ENCODE measurements at regions not wholly inside any gene's neighbourhood (a gene's known extent, or its start where the extent isn't known, plus 50 kb on each side); places are given as distances from the start of the nearest gene placed in this dataset.

GRCh38 chr7:33700001-33700899, 205.1 kb upstream of the BMPER start:
- DNase-seq (ENCODE audit: low read depth): no peak
- H3K4me3 ChIP-seq (ENCODE audit: low read depth, low read length): no peak overlapping the region

DNA sequence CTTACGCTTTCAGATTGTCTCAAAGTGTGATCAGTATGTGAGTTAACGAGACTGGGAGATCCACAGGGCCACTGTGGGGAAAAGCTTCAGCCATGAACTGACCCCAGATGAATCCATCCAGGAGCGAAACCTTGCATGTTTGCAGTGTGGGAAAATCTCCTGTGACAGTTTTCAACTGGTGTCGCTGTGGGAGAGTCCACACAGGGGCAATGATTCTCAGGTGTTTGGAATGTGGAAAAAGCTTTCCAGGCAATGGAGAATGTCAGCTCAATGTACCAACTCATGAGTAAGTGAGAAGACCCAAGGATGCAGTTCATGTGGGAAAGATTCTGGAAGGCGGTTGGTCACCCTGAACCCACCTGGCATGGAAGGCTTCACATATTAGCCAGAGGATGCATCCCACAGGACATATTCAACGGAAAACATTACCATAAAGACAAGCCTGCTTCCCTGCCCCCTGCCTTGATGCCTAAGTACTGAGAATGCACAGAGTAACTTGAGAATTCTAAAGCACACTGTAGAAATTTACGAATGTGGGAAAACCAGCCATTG, 204.1 kb upstream of the BMPER start:
- DNase-seq (ENCODE audit: low read depth): no peak
- no peak overlapping the region for H3K4me3 ChIP-seq (ENCODE audit: low read depth, low read length)

DNA sequence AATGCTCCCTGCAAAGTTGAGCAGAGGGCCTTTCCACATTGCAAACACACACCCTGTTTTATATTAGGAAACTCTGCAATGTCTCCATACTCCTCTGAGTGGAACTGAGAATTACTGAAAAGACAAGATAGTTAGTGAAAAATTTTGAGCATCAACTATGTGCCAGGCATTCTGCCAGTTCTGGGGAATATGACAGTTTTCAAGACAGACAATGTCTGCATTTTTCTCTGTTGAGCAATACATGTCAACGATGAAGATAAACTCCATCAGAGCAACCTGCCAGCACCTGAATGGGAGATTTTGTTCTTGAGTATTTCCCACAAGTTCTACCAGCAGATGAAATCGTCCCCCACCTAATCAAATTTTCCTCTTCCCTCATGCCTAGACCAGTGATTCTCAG, 203.4 kb upstream of the BMPER start:
- no peak for DNase-seq (ENCODE audit: low read depth)
- H3K4me3 ChIP-seq (ENCODE audit: low read depth, low read length): no peak overlapping the region

- no peak overlapping the region for H3K4me3 ChIP-seq (ENCODE audit: low read depth, low read length)
- no peak for DNase-seq (ENCODE audit: low read depth)
Measured at GRCh38 chr7:33702514-33703054, 202.8 kb upstream of the BMPER start.

DNA sequence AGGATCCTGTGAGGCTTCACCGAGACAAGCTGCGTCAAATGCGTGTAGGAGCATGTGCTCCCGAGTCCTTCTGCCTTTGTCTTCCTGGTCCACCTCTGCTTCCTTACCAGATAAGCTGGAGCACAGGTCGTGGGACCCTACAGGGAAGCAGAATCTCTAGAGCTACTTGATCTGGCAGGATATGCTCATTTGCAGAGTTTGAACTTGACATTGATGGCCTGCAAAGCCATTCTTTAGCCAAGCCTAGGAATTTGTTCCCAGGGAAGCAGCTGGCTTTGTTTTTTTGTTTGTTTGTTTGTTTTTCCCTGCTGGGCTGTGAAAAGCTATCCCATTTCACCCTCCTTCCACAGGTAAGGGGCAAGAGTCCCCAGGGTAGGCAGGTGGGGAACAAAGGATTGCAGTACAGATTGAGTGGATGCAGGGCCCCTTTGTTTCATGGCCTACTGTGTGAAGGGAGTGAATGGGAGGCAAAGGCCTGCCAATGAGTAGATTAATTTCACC, 200.0 kb upstream of the BMPER start:
- no peak overlapping the region for H3K4me3 ChIP-seq (ENCODE audit: low read depth, low read length)
- no peak for DNase-seq (ENCODE audit: low read depth)

GRCh38 chr7:33706186-33706585, 199.2 kb upstream of the BMPER start:
- DNase-seq (ENCODE audit: low read depth): no peak
- no peak overlapping the region for H3K4me3 ChIP-seq (ENCODE audit: low read depth, low read length)

GRCh38 chr7:33706771-33707200, 198.6 kb upstream of the BMPER start:
- DNase-seq (ENCODE audit: low read depth): no peak
- H3K4me3 ChIP-seq (ENCODE audit: low read depth, low read length): no peak overlapping the region

- no peak overlapping the region for H3K4me3 ChIP-seq (ENCODE audit: low read depth, low read length)
- no peak for DNase-seq (ENCODE audit: low read depth)
Measured at GRCh38 chr7:33707427-33707826, 197.9 kb upstream of the BMPER start.

DNA sequence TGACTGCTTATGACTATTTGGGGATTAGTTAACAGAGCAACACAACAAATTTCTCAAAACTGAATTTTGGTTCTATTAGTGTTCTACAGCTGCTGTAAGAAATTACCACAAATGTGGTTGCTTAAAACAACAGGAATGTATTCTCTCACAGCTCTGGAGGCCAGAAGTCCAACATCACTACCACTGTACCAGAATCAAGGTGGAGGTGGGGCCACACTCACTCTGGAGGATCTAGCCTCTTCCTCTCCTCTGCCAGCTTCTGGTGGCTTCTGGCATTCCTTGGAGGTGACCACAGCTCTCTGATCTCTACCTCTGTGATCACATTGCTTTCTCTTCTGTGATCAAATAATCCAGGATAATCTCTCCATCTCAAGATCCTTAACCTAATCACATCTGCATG, 194.7 kb upstream of the BMPER start:
- H3K4me3 ChIP-seq (ENCODE audit: low read depth, low read length): no peak overlapping the region
- DNase-seq (ENCODE audit: low read depth): no peak

DNA sequence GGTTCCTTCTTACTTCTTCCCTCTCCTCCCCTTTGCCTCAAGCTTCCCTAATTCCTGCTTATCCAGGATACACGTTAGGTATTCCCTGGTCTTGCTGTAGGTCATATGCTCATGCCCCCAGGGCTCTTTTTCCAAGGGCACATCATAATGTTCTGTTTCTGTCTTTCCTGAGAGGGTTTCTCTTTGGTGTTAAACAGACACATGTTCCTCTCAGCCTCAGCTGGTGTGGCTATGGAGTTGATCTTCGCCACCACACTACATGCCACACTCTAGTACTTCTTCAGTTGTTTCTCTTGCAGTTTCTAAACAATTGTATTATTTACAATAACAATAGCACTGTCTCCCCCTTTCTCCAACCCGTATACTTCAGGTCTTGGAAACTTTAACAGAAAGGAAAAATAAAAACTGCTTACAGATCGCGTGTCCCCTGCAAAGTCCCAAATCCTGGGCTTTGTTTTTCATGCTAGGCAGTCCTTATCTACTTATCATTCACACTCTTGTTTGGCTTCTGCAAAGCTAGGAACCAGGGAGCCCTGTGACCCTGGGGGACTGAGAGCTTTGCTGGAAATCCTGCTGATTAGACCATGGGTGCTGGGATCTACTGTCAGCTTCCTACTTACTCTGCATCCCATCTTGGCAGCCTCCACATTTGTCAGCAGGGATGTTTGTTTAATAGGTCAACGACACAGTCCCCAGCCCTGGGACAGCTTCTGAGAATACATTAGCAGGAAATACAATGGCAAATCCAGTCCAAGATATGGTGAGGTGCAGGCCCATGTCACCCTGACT, 193.9 kb upstream of the BMPER start:
- H3K4me3 ChIP-seq (ENCODE audit: low read depth, low read length): no peak overlapping the region
- DNase-seq (ENCODE audit: low read depth): no peak

GRCh38 chr7:33712020-33712414, 193.3 kb upstream of the BMPER start:
- H3K4me3 ChIP-seq (ENCODE audit: low read depth, low read length): no peak overlapping the region
- no peak for DNase-seq (ENCODE audit: low read depth)

GRCh38 chr7:33714208-33714607, 191.1 kb upstream of the BMPER start:
- DNase-seq (ENCODE audit: low read depth): no peak
- no peak overlapping the region for H3K4me3 ChIP-seq (ENCODE audit: low read depth, low read length)

DNA sequence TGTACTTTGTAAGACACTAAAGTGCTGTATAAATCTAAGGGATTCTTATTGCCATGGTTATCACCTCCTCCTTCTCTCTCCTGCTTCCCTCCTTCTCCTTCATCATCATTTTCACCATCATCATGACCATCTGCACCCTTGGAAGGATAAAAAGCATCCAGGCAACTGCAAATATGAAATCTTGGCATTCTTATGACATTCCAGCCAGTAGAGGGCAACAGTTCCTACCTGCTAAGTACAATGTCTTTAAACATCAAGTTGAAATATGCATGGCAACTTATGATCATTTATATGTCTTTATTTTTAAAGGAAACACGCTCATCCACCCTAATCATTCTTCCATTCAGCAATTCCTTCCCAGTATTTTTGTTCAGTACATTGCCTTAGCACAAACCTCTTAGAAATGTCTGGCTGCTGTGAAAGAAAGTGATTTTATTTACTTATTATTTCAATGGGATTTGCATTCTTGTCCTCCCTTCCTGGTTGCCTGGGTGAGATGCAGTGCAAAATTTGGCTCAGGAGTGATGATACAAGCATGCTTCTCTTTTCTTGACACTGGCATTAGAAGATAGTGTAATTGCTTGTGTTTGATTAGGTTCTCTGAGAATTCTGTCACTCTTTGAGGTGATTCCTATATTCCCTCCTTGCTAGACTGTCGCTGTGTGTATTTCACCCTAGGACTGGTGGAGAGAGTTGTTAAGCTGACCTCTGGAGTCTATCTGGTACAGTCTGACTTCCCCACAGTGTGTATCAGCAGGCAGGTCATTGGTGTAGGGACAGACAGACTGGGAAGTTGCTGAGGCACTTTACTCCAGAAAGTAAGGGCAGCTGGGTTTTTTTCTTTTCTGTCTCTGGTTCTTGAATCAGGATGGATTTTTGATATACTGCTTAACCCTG, 188.5 kb upstream of the BMPER start:
- no peak overlapping the region for H3K4me3 ChIP-seq (ENCODE audit: low read depth, low read length)
- DNase-seq (ENCODE audit: low read depth): no peak

DNA sequence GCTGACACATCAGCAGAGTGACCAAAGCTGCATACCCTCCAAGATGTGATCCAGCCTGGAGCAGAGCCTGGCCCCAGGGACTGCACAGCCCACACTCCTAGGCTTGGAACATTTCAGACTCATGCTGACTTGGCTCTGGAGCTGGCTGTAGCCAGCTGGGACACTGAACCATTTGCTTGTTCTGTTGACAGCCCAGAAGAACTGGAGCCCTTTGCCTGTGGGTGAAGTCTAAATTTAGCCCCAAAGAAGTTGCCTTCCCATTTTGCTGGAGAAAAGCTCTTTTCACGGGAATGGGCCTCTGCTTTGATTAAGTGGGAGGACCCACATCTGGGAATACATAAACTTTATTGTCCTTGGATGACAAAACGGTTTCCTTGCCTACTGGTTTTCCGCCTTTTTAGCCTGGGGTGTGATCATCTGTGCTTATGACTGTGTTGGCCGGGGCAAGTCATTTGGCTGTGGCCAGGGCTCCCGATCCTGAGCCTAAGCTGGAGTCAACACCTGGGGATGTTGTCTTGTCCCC, 186.2 kb upstream of the BMPER start:
- H3K4me3 ChIP-seq (ENCODE audit: low read depth, low read length): no peak overlapping the region
- DNase-seq (ENCODE audit: low read depth): peak; percentile 45

- no peak for DNase-seq (ENCODE audit: low read depth)
- H3K4me3 ChIP-seq (ENCODE audit: low read depth, low read length): no peak overlapping the region
Measured at GRCh38 chr7:33720139-33720538, 185.2 kb upstream of the BMPER start.

- DNase-seq (ENCODE audit: low read depth): no peak
- H3K4me3 ChIP-seq (ENCODE audit: low read depth, low read length): no peak overlapping the region
Measured at GRCh38 chr7:33720870-33721269, 184.5 kb upstream of the BMPER start.

- no peak for DNase-seq (ENCODE audit: low read depth)
- H3K4me3 ChIP-seq (ENCODE audit: low read depth, low read length): no peak overlapping the region
Measured at GRCh38 chr7:33721895-33722294, 183.4 kb upstream of the BMPER start.

DNA sequence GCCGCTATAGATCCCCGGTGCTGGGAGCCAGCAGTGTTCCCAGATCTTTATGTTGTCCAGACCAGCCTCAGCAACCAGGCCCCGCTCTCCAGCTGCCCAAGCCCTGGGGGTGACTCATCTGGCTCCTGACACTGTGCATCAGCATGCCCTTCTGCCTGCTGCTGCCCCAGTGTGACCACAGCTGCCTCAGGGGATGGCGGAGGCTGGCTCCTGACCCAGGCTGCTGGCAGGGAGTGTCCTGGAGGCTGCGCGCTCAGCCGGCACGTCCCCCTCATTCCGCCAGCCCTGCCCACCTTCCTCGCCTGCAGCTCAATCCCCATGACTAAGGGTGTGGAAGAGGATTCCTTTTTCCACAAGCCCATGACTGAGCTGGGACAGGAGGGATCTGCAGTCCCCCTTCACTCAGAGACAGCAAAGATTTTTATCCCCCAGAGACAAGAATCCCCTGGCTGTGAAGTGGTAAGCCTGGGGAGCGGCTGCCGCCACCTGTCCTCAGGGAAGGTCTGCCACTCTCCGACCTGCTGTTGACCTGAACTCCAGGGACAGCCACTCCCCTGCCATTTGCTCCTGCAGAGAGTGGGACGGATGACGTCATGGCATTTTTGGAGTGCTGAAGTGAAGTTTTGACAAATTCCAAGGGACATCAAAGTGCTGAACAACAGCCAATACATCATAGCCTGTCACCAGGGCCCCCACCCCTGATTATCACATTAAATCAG, 182.8 kb upstream of the BMPER start:
- DNase-seq (ENCODE audit: low read depth): peak; percentile 81
- H3K4me3 ChIP-seq (ENCODE audit: low read depth, low read length): no peak overlapping the region
